Testis (tissue), 2 donors: ENCODE measurements at regions not wholly inside any gene's neighbourhood (a gene's known extent, or its start where the extent isn't known, plus 50 kb on each side); places are given as distances from the start of the nearest gene placed in this dataset.

Source experiments
- CTCF ChIP-seq, 3 experiments: fragments of 450-650 bp in 2 of 3; fragments of 200-600 bp in 1 of 3; sonication (generic) in 1 of 3; IDR thresholded peaks; one replicate each; pipeline ENCODE4 v1.5.1; 2016 to 2019; ENCODE audit warnings: antibody characterized with exemption in 3 of 3, mild to moderate bottlenecking in 2 of 3, moderate library complexity in 1 of 3
- POLR2A ChIP-seq: fragments of 450-650 bp; IDR thresholded peaks from one replicate; pipeline ENCODE4 v1.6.1; 2017; ENCODE audit warnings: antibody characterized with exemption, mild to moderate bottlenecking, moderate library complexity

GRCh38 chrX:88982933-88983332, 235.9 kb downstream of the CPXCR1 start:
- TF ChIP-seq CTCF (IDR thresholded peaks at IDR 0.05) (no peak), POLR2A (no peak)
